Thyroid gland (tissue), 4 donors: ENCODE measurements at regions not wholly inside any gene's neighbourhood (a gene's known extent, or its start where the extent isn't known, plus 50 kb on each side); places are given as distances from the start of the nearest gene placed in this dataset.

Source experiments
- DNase-seq, 2 donors: peaks; one replicate each; pipeline ENCODE4 v3.0.0-alpha.2; 2019
- H3K27ac ChIP-seq, 3 donors: fragments of 200-600 bp; sonication (generic); 1 replicate in 2 of 3; 2 replicates in 1 of 3; pipeline ENCODE4 v1.5.1; 2016 to 2019; ENCODE audit warnings: mild to moderate bottlenecking in 1 of 3, moderate library complexity in 1 of 3
- H3K27me3 ChIP-seq: fragments of 200-600 bp; sonication (generic); one replicate; pipeline ENCODE4 v1.5.1; 2019
- H3K36me3 ChIP-seq, 2 donors: fragments of 200-600 bp; sonication (generic); one replicate each; pipeline ENCODE4 v1.5.1; 2016 to 2019
- H3K4me1 ChIP-seq, 2 donors: fragments of 200-600 bp; sonication (generic); one replicate each; pipeline ENCODE4 v1.5.1; 2017 to 2019
- H3K4me3 ChIP-seq, 3 donors: fragments of 200-600 bp; sonication (generic); replicated peaks in 1 of 3; 1 replicate in 2 of 3; 2 replicates in 1 of 3; pipeline ENCODE4 v1.5.1; 2016; ENCODE audit warnings: mild to moderate bottlenecking in 1 of 3
- H3K9me3 ChIP-seq: fragments of 200-600 bp; sonication (generic); one replicate; pipeline ENCODE4 v1.5.1; 2017
- POLR2A ChIP-seq, 2 donors: fragments of 450-650 bp; IDR thresholded peaks; one replicate each; pipeline ENCODE4 v1.6.1; 2017; ENCODE audit warnings: antibody characterized with exemption in 2 of 2, mild to moderate bottlenecking in 2 of 2, moderate library complexity in 1 of 2
- WGBS, 2 donors: methylation state at CpG; one replicate each; pipeline ENCODE4 v1.1.5; 2017; 5-methylcytosine and 5-hydroxymethylcytosine counted together
- intact Hi-C: fragments of 100-400 bp; cut with DNase I; formaldehyde crosslinking; loops from one replicate; pipeline ENCODE4 v1.15.1; 2023
- TF ChIP-seq, protein P1 (sequence below), 6 experiments: fragments of 200-600 bp in 3 of 6; fragments of 450-650 bp in 3 of 6; sonication (generic) in 3 of 6; IDR thresholded peaks; one replicate each; pipeline ENCODE4 v1.5.1; 2016 to 2019; ENCODE audit warnings: antibody characterized with exemption in 6 of 6, mild to moderate bottlenecking in 2 of 6, inconsistent platforms in 1 of 6, moderate library complexity in 1 of 6

DNA sequence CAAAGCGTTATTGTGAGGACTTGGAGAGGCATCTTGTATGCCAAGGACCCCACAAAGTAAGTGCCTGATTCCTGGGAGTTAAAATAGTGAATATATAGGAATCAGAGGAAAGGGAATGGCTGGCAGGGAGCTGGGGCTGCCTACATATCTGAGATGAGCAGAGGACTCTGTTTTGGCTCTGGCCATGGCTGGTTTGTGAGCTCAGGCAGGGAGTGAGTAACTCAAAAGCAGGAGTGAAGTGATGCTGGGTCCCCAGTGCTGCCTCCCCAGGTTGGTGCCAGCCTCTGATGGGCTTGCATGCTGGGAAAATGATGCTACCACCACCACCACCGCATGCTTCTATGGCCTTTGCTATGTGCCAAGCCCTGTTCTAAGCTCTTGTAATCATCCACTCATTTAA is 246.0 kb upstream of the MVB12B start:
- Histone ChIP-seq H3K27ac (no peak overlapping the region), H3K36me3 (no peaks in the 10 kb centered on the region), H3K9me3 (no peaks in the 10 kb centered on the region), H3K27me3 (no peaks in the 10 kb centered on the region), H3K4me1 (no peaks in the 10 kb centered on the region), H3K4me3 (no peak overlapping the region)
- TF ChIP-seq, protein P1, sequence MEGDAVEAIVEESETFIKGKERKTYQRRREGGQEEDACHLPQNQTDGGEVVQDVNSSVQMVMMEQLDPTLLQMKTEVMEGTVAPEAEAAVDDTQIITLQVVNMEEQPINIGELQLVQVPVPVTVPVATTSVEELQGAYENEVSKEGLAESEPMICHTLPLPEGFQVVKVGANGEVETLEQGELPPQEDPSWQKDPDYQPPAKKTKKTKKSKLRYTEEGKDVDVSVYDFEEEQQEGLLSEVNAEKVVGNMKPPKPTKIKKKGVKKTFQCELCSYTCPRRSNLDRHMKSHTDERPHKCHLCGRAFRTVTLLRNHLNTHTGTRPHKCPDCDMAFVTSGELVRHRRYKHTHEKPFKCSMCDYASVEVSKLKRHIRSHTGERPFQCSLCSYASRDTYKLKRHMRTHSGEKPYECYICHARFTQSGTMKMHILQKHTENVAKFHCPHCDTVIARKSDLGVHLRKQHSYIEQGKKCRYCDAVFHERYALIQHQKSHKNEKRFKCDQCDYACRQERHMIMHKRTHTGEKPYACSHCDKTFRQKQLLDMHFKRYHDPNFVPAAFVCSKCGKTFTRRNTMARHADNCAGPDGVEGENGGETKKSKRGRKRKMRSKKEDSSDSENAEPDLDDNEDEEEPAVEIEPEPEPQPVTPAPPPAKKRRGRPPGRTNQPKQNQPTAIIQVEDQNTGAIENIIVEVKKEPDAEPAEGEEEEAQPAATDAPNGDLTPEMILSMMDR (IDR thresholded peaks at IDR 0.05), result no peak
- no peak for TF ChIP-seq POLR2A (IDR thresholded peaks at IDR 0.05)
- DNase-seq, result no peak
- 61 to 67% methylated on average over 2 of the region's 2 CpGs for WGBS, 2 donors
- intact Hi-C loops, result no loop called here

DNA sequence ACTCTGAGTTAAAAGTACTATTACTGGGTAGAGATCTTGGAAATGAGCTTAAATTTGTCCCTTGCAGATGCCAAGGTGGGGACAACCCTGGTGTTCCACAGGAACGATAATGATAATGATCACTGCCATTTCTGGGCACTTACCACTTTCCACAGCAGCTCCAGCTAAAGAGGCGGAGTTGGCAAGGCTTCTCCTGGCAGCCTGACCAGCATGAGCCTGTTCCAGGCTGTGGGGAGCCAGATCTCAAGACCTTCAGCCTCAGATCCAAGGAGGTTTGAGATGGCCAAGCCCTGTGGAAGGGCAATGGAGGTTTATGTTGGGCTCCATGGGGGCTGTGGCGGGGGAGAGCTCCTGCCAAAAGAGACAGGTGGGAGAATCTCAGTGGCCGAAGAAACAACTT is 244.9 kb upstream of the MVB12B start:
- Histone ChIP-seq H3K27me3 (no peaks in the 10 kb centered on the region), H3K9me3 (no peaks in the 10 kb centered on the region), H3K36me3 (no peaks in the 10 kb centered on the region), H3K4me3 (no peak overlapping the region), H3K27ac (no peak overlapping the region), H3K4me1 (no peaks in the 10 kb centered on the region)
- TF ChIP-seq POLR2A (IDR thresholded peaks at IDR 0.05), result no peak
- TF ChIP-seq, protein P1 (IDR thresholded peaks at IDR 0.05), result no peak
- intact Hi-C loops, result no loop called here
- WGBS, 2 donors, result 68 to 71% methylated on average over 4 of the region's 4 CpGs
- no peak for DNase-seq

DNA sequence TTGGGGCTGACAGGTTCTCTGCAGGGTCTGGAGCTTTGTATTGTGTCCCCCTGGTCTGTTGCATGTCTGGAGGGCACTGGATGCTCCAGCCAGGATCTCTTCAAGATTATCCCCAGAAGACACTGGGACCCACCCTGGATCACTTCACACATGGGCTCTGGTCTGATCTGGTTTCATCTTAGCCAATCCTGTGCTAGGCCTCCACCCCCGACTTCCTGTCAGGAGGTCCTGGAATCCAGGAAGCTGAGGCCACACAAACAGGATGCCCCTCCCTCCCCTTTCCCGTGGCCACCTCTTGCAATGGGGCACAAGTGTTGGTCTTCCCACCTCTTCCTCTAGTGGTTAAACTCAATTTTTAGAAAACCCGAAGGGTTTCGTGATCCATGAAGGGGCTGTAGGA is 242.6 kb upstream of the MVB12B start:
- Histone ChIP-seq H3K4me1 (no peaks in the 10 kb centered on the region), H3K27ac (no peak overlapping the region), H3K36me3 (no peaks in the 10 kb centered on the region), H3K27me3 (no peaks in the 10 kb centered on the region), H3K4me3 (no peak overlapping the region), H3K9me3 (no peaks in the 10 kb centered on the region)
- DNase-seq, result no peak
- WGBS, 2 donors, result 69 to 71% methylated on average over 4 of the region's 4 CpGs
- TF ChIP-seq, protein P1 (IDR thresholded peaks at IDR 0.05), result no peak
- TF ChIP-seq POLR2A (IDR thresholded peaks at IDR 0.05), result no peak
- intact Hi-C loops, result no loop called here

DNA sequence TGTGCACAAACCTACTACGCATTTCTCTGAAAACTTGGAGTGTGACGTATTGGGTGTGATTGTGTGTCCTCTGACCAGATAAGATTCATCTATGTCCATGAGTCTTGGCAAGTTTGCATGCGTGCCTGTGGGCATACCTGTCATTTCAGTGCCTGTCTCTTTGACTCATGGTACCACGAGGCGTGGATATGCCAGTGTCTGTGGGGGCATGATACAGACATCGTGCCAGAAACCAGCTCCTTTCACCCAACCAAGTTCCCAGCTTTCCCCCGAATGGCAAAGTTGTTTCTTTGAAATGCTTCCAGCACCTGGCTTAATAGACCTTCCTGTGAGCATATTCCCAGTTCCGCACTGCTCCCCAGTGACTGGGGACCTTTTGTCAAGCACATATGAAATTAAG is 241.9 kb upstream of the MVB12B start:
- 83 to 88% methylated on average over 8 of the region's 8 CpGs for WGBS, 2 donors

DNA sequence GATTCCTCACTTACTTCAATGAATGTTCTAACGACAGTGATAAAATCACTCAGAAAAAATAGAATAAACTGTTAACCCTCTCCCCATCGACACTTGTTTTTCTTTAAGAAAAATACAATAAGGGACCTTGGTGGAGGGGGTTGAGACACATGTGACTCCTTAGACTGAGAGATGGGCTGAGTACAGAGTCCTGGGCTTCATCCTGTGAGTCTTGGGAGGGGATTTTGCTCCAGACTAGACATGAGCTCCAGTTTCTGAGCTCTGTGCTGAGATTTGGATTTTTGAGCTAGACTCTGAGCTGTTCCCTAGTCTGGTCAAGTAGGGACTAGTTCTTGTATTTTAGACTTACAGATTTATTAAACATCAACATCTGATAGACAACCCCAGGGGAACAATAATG is 241.5 kb upstream of the MVB12B start:
- H3K4me3 ChIP-seq, result no peak overlapping the region
- H3K4me1 ChIP-seq, result no peaks in the 10 kb centered on the region
- no peak for DNase-seq
- intact Hi-C loops, result no loop called here
- no peak overlapping the region for H3K27ac ChIP-seq
- no peaks in the 10 kb centered on the region for H3K36me3 ChIP-seq
- H3K27me3 ChIP-seq, result no peaks in the 10 kb centered on the region
- no peaks in the 10 kb centered on the region for H3K9me3 ChIP-seq
- TF ChIP-seq POLR2A (IDR thresholded peaks at IDR 0.05), result no peak
- TF ChIP-seq, protein P1 (IDR thresholded peaks at IDR 0.05), result no peak
- WGBS, 2 donors, result 59 to 81% methylated on average over 2 of the region's 2 CpGs

More for the DNA sequence above, 241.9 kb upstream of the MVB12B start:
- Histone ChIP-seq H3K4me3 (no peak overlapping the region), H3K9me3 (no peaks in the 10 kb centered on the region), H3K36me3 (no peaks in the 10 kb centered on the region), H3K27me3 (no peaks in the 10 kb centered on the region), H3K27ac (no peak overlapping the region), H3K4me1 (no peaks in the 10 kb centered on the region)
- DNase-seq, result no peak
- TF ChIP-seq, protein P1 (IDR thresholded peaks at IDR 0.05), result no peak
- intact Hi-C loops, result no loop called here
